H1 (cell line): ENCODE measurements at regions not wholly inside any gene's neighbourhood (a gene's known extent, or its start where the extent isn't known, plus 50 kb on each side); places are given as distances from the start of the nearest gene placed in this dataset.

Experiments used
- CTCF ChIA-PET: fragments of 300-600 bp; sonication (Branson Sonifier 250); formaldehyde crosslinking; loops from one replicate; lab custom pipeline; 2021; ENCODE audit not compliant: partially characterized antibody; lab: Charles Lee
- POLR2A ChIA-PET: fragments of 300-600 bp; sonication (Branson Sonifier 250); formaldehyde crosslinking; loops from one replicate; lab custom pipeline; 2021; ENCODE audit warnings: inconsistent platforms; ENCODE audit not compliant: partially characterized antibody; lab: Charles Lee
- DNase-seq, 2 experiments: peaks; one replicate each; pipeline versions ENCODE4 v3.0.0 to v3.0.0-alpha.2; 2010 to 2022; ENCODE audit warnings: low spot score in 2 of 2, low read depth in 1 of 2, mixed read lengths in 1 of 2
- FAIRE-seq: peaks from 2 replicates; lab custom pipeline; 2011; peaks lifted over from hg19 to GRCh38; lab: Jason Lieb, UNC
- H2AFZ ChIP-seq: 2 replicates; pipeline ENCODE4 v1.8.1; 2012; ENCODE audit warnings: low read length, inconsistent platforms
- H2AK5ac ChIP-seq: 2 replicates; pipeline ENCODE4 v1.6.1; 2013; ENCODE audit warnings: low read depth, low read length
- H2BK120ac ChIP-seq: replicated peaks from 2 replicates; pipeline ENCODE3; 2013; ENCODE audit warnings: low read depth, low read length, inconsistent platforms
- H2BK12ac ChIP-seq: 2 replicates; pipeline ENCODE4 v1.6.1; 2013; ENCODE audit warnings: low read depth, low read length
- H2BK15ac ChIP-seq: 2 replicates; pipeline ENCODE4 v1.6.1; 2013; ENCODE audit warnings: low read length
- H2BK20ac ChIP-seq: 2 replicates; pipeline ENCODE4 v1.6.1; 2013; ENCODE audit warnings: low read length
- H2BK5ac ChIP-seq: 2 replicates; pipeline ENCODE4 v1.6.1; 2013; ENCODE audit warnings: low read depth, low read length
- H3K14ac ChIP-seq: 2 replicates; pipeline ENCODE4 v1.6.1; 2013; ENCODE audit warnings: inconsistent platforms; ENCODE audit not compliant: insufficient read length
- H3K18ac ChIP-seq: 2 replicates; pipeline ENCODE4 v1.6.1; 2013; ENCODE audit warnings: low read length; ENCODE audit errors: extremely low read depth
- H3K23ac ChIP-seq: 2 replicates; pipeline ENCODE4 v1.6.1; 2013; ENCODE audit warnings: inconsistent platforms; ENCODE audit not compliant: insufficient read length
- H3K23me2 ChIP-seq: 2 replicates; pipeline ENCODE4 v1.6.1; 2013; ENCODE audit warnings: low read depth, low read length
- H3K27ac ChIP-seq: 2 replicates; pipeline ENCODE4 v1.6.1; 2011; ENCODE audit warnings: low read depth, low read length, inconsistent platforms
- H3K27me3 ChIP-seq, 4 experiments: replicated peaks in 1 of 4; 1 replicate in 1 of 4; 2 replicates in 3 of 4; pipeline versions ENCODE4 v1.6.1 to v1.8.1; 2011 to 2013; ENCODE audit warnings: low read length in 3 of 4, mild to moderate bottlenecking in 3 of 4, inconsistent platforms in 2 of 4, mixed read lengths in 2 of 4, moderate library complexity in 1 of 4; ENCODE audit not compliant: control insufficient read depth in 3 of 4, insufficient read depth in 3 of 4; ENCODE audit errors: extremely low read depth in 1 of 4
- H3K36me3 ChIP-seq, 4 experiments: 2 replicates each; pipeline versions ENCODE4 v1.6.1 to v1.8.1; 2011 to 2013; ENCODE audit warnings: mild to moderate bottlenecking in 4 of 4, low read length in 3 of 4, moderate library complexity in 2 of 4, control low read depth in 1 of 4, inconsistent platforms in 1 of 4; ENCODE audit not compliant: insufficient read depth in 4 of 4, control insufficient read depth in 2 of 4
- H3K4ac ChIP-seq: replicated peaks from 2 replicates; pipeline ENCODE3; 2013; ENCODE audit warnings: low read length, low read depth, mixed read lengths, inconsistent platforms; ENCODE audit not compliant: insufficient read length
- H3K4me1 ChIP-seq, 4 experiments: replicated peaks in 1 of 4; 1 replicate in 1 of 4; 2 replicates in 3 of 4; pipeline versions ENCODE4 v1.6.1 to v1.8.1; 2011 to 2013; ENCODE audit warnings: low read length in 3 of 4, inconsistent platforms in 2 of 4, mixed read lengths in 1 of 4; ENCODE audit not compliant: insufficient read depth in 4 of 4, control insufficient read depth in 3 of 4
- H3K4me2 ChIP-seq, 2 experiments: 2 replicates each; pipeline versions ENCODE4 v1.6.1 to v1.8.1; 2011 to 2013; ENCODE audit warnings: low read depth in 2 of 2, low read length in 2 of 2, control low read depth in 1 of 2, inconsistent platforms in 1 of 2, mild to moderate bottlenecking in 1 of 2; ENCODE audit not compliant: insufficient read depth in 1 of 2
- H3K4me3 ChIP-seq, 4 experiments: fragments of 200-600, 300-600 bp in 1 of 4; sonication (generic), shearing (Covaris generic), sonication (Bioruptor Twin) in 1 of 4; 2 replicates each; pipeline versions ENCODE4 v1.5.1 to v1.8.1; 2011 to 2016; ENCODE audit warnings: low read length in 4 of 4, low read depth in 3 of 4, control low read depth in 2 of 4, inconsistent platforms in 2 of 4, mild to moderate bottlenecking in 2 of 4, mixed read lengths in 1 of 4, moderate library complexity in 1 of 4; ENCODE audit not compliant: insufficient read depth in 2 of 4; ENCODE audit errors: extremely low read depth in 1 of 4
- H3K56ac ChIP-seq: replicated peaks from 2 replicates; pipeline ENCODE3; 2013; ENCODE audit warnings: low read depth, mild to moderate bottlenecking, mixed read lengths, low read length, inconsistent platforms; ENCODE audit not compliant: insufficient read length
- H3K79me1 ChIP-seq: 2 replicates; pipeline ENCODE4 v1.6.1; 2013; ENCODE audit warnings: low read depth, low read length, control low read depth
- H3K79me2 ChIP-seq, 2 experiments: 2 replicates each; pipeline versions ENCODE4 v1.6.1 to v1.8.1; 2012 to 2013; ENCODE audit warnings: low read length in 2 of 2, mild to moderate bottlenecking in 2 of 2, inconsistent platforms in 1 of 2; ENCODE audit not compliant: insufficient read depth in 2 of 2, control insufficient read depth in 1 of 2
- H3K9ac ChIP-seq, 4 experiments: replicated peaks in 1 of 4; 1 replicate in 1 of 4; 2 replicates in 3 of 4; pipeline versions ENCODE4 v1.6.1 to v1.8.1; 2011 to 2013; ENCODE audit warnings: low read depth in 3 of 4, low read length in 3 of 4, control low read depth in 2 of 4, mild to moderate bottlenecking in 2 of 4, moderate library complexity in 2 of 4, inconsistent platforms in 1 of 4; ENCODE audit errors: extremely low read depth in 1 of 4
- H3K9me3 ChIP-seq, 2 experiments: 2 replicates each; pipeline versions ENCODE4 v1.6.1 to v1.8.1; 2012 to 2013; ENCODE audit warnings: mild to moderate bottlenecking in 2 of 2, moderate library complexity in 2 of 2, control low read depth in 1 of 2, inconsistent platforms in 1 of 2, low read depth in 1 of 2, low read length in 1 of 2, mixed read lengths in 1 of 2; ENCODE audit not compliant: insufficient read depth in 2 of 2
- H4K20me1 ChIP-seq, 2 experiments: replicated peaks in 1 of 2; 2 replicates each; pipeline versions ENCODE3 to v1.8.1; 2011 to 2013; ENCODE audit warnings: inconsistent platforms in 2 of 2, low read length in 2 of 2, mild to moderate bottlenecking in 1 of 2; ENCODE audit not compliant: insufficient read depth in 2 of 2, control insufficient read depth in 1 of 2
- H4K5ac ChIP-seq: 2 replicates; pipeline ENCODE4 v1.6.1; 2013; ENCODE audit warnings: low read length, low read depth, mixed read lengths, inconsistent platforms; ENCODE audit not compliant: insufficient read length
- H4K8ac ChIP-seq: 2 replicates; pipeline ENCODE4 v1.8.0; 2013; ENCODE audit warnings: mild to moderate bottlenecking, moderate library complexity, low read length, inconsistent platforms; ENCODE audit not compliant: insufficient read depth; ENCODE audit errors: extremely low read depth
- H4K91ac ChIP-seq: replicated peaks from 2 replicates; pipeline ENCODE3; 2013; ENCODE audit warnings: low read length, mixed read lengths, inconsistent platforms; ENCODE audit not compliant: insufficient read length
- BACH1 ChIP-seq: IDR thresholded peaks from 2 replicates; pipeline ENCODE4 v1.6.1; 2012; ENCODE audit warnings: low read length, improper control_type of control experiment
- BCL11A ChIP-seq, 2 experiments: IDR thresholded peaks; one replicate each; pipeline ENCODE4 v1.6.1; 2011; ENCODE audit warnings: low read depth in 2 of 2, low read length in 2 of 2, mild to moderate bottlenecking in 2 of 2
- CBX8 ChIP-seq: fragments of 300-800, 300-1000 bp; sonication (generic); IDR thresholded peaks from 2 replicates; pipeline ENCODE4 v1.7.1; 2016; ENCODE audit warnings: low read depth, low read length, borderline replicate concordance
- CREB1 ChIP-seq: IDR thresholded peaks from 2 replicates; pipeline ENCODE4 v1.6.1; 2012; ENCODE audit warnings: inconsistent platforms
- EGR1 ChIP-seq: IDR thresholded peaks from 2 replicates; pipeline ENCODE4 v1.6.1; 2011; ENCODE audit warnings: low read depth, low read length, borderline replicate concordance
- GABPA ChIP-seq: IDR thresholded peaks from 2 replicates; pipeline ENCODE4 v1.6.1; 2011; ENCODE audit warnings: mild to moderate bottlenecking, low read length, moderate library complexity, borderline replicate concordance; ENCODE audit not compliant: insufficient read depth
- HDAC6 ChIP-seq: IDR thresholded peaks from one replicate; pipeline ENCODE4 v1.7.1; 2012; ENCODE audit warnings: low read depth, mild to moderate bottlenecking, inconsistent platforms, low read length, moderate library complexity
- NRF1 ChIP-seq: IDR thresholded peaks from 2 replicates; pipeline ENCODE4 v1.6.1; 2011; ENCODE audit warnings: mild to moderate bottlenecking, low read depth, low read length, improper control_type of control experiment
- PHF8 ChIP-seq: fragments of 200-600 bp; sonication (generic); conservative IDR thresholded peaks from 2 replicates; pipeline ENCODE4 v1.7.1; 2012; ENCODE audit warnings: low read depth, mild to moderate bottlenecking, inconsistent platforms, low read length, moderate library complexity
- POLR2A ChIP-seq, 2 experiments: IDR thresholded peaks; 1 replicate in 1 of 2; 2 replicates in 1 of 2; pipeline ENCODE4 v1.6.1; 2011; ENCODE audit warnings: low read depth in 2 of 2, low read length in 2 of 2, mild to moderate bottlenecking in 2 of 2; ENCODE audit errors: control extremely low read depth in 1 of 2
- RAD21 ChIP-seq, 2 experiments: IDR thresholded peaks in 1 of 2; conservative IDR thresholded peaks in 1 of 2; 2 replicates each; pipeline ENCODE4 v1.6.1; 2011; ENCODE audit warnings: low read depth in 2 of 2, low read length in 2 of 2, improper control_type of control experiment in 1 of 2, inconsistent platforms in 1 of 2, mild to moderate bottlenecking in 1 of 2, moderate library complexity in 1 of 2
- RXRA ChIP-seq: IDR thresholded peaks from 2 replicates; pipeline ENCODE4 v1.6.1; 2011; ENCODE audit warnings: low read depth, mild to moderate bottlenecking, low read length, moderate library complexity; ENCODE audit not compliant: insufficient read depth
- SIX5 ChIP-seq: IDR thresholded peaks from 2 replicates; pipeline ENCODE4 v1.6.1; 2011; ENCODE audit warnings: mild to moderate bottlenecking, low read depth, low read length
- TAF1 ChIP-seq: IDR thresholded peaks from 2 replicates; pipeline ENCODE4 v1.6.1; 2011; ENCODE audit warnings: mild to moderate bottlenecking, low read depth, low read length
- WGBS, 2 experiments: shearing (Covaris generic) in 1 of 2; methylation state at CpG; one replicate each; pipeline versions ENCODE4 v1.1.6 to v1.1.7; 2013 to 2015; ENCODE audit warnings: low lambda C conversion rate in 2 of 2, mixed read lengths in 2 of 2, inconsistent platforms in 1 of 2, low coverage in 1 of 2, missing lambda C conversion rate in 1 of 2; ENCODE audit not compliant: insufficient replicate concordance in 2 of 2, insufficient coverage in 1 of 2, insufficient read length in 1 of 2; ENCODE audit errors: extremely low coverage in 1 of 2, missing lambda C conversion rate in 1 of 2; 5-methylcytosine and 5-hydroxymethylcytosine counted together
- TF ChIP-seq, protein P1 (sequence below): IDR thresholded peaks from 2 replicates; pipeline ENCODE4 v1.6.1; 2011; ENCODE audit warnings: low read length, improper control_type of control experiment

DNA sequence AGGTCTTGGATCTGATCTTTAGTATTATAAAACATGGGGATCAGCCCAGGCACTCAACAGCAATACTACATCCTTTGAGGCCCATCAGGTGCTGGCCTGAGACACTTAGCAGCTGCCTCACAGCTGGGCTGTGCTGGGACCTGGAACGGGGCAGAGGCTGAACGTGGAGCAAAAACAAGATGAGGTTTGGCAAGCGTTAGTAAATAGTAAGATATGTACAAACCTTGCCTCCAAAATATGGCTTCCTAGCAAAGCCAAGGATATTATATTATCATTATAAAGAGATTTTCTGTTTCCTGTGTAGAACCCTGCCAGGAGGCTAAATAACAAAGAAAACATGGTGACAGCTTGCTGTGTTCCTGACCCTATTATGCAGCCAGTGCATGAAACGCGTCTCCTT lies 60.0 kb upstream of the SPON1 start:
- no peaks in the 10 kb centered on the region for H3K27me3 ChIP-seq
- H3K18ac ChIP-seq = no peak overlapping the region
- H2BK15ac ChIP-seq = no peak overlapping the region
- peaks cover 0 to 4% of the 10 kb centered on the region in 2 experiments; a peak in 1 of 4 replicates for H3K9me3 ChIP-seq
- no peak overlapping the region for H2BK5ac ChIP-seq
- FAIRE-seq = no peak
- no peak overlapping the region for H3K56ac ChIP-seq
- H2BK12ac ChIP-seq = no peak overlapping the region
- H3K79me1 ChIP-seq = no peaks in the 10 kb centered on the region
- WGBS, 2 experiments = 86% methylated on average over 5 of the region's 5 CpGs; no CpG with 5 or more reads in 1 of the 2 experiments
- H3K23me2 ChIP-seq = no peaks in the 10 kb centered on the region
- H3K79me2 ChIP-seq = no peaks in the 10 kb centered on the region
- no peak overlapping the region for H3K4me2 ChIP-seq
- H3K27ac ChIP-seq = no peak overlapping the region
- no peak for DNase-seq
- H3K4me1 ChIP-seq = no peaks in the 10 kb centered on the region
- POLR2A ChIA-PET = interaction anchor here (1.2 kb wide), 1 partner anchor 15 kb away, joined by 3 read pairs; no protein-coding TSS in a partner anchor
- H3K4ac ChIP-seq = no peak overlapping the region
- no peak overlapping the region for H3K4me3 ChIP-seq
- no peak overlapping the region for H3K23ac ChIP-seq
- CTCF ChIA-PET = interaction anchor here (1.2 to 1.5 kb wide), 2 partner anchors 53 to 55 kb away, joined by 3 to 4 read pairs; no protein-coding TSS in a partner anchor
- no peak overlapping the region for H2BK20ac ChIP-seq
- no peaks in the 10 kb centered on the region for H4K20me1 ChIP-seq
- H4K91ac ChIP-seq = no peak overlapping the region
- no peak overlapping the region for H2BK120ac ChIP-seq
- TF ChIP-seq, protein P1, sequence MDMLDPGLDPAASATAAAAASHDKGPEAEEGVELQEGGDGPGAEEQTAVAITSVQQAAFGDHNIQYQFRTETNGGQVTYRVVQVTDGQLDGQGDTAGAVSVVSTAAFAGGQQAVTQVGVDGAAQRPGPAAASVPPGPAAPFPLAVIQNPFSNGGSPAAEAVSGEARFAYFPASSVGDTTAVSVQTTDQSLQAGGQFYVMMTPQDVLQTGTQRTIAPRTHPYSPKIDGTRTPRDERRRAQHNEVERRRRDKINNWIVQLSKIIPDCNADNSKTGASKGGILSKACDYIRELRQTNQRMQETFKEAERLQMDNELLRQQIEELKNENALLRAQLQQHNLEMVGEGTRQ = no peak
- TF ChIP-seq EGR1 = no peak
- TF ChIP-seq CREB1 = no peak
- no peak for TF ChIP-seq PHF8
- no peak for TF ChIP-seq BACH1
- no peak for TF ChIP-seq NRF1
- no peak for TF ChIP-seq TAF1
- no peak for TF ChIP-seq HDAC6
- TF ChIP-seq RAD21 (IDR thresholded peaks at IDR 0.05 in 1 of 2, conservative IDR thresholded peaks at IDR 0.05 in 1 of 2; ENCODE audit: low read depth in 2 of 2, low read length in 2 of 2) = no peak
- TF ChIP-seq GABPA = no peak
- TF ChIP-seq SIX5 = no peak
- no peak for TF ChIP-seq BCL11A (IDR thresholded peaks at IDR 0.05; ENCODE audit: low read depth in 2 of 2, low read length in 2 of 2)
- no peak for TF ChIP-seq RXRA
- no peak for TF ChIP-seq POLR2A (IDR thresholded peaks at IDR 0.05; ENCODE audit: control extremely low read depth in 1 of 2, low read depth in 2 of 2, low read length in 2 of 2)
- no peak for TF ChIP-seq CBX8
- no peak overlapping the region for H4K5ac ChIP-seq
- no peak overlapping the region for H3K9ac ChIP-seq
- no peak overlapping the region for H4K8ac ChIP-seq
- no peaks in the 10 kb centered on the region for H3K36me3 ChIP-seq
- H2AK5ac ChIP-seq = no peak overlapping the region
- H3K14ac ChIP-seq = no peak overlapping the region
- H2AFZ ChIP-seq = no peak overlapping the region
